SK-N-SH (cell line): ENCODE measurements at regions not wholly inside any gene's neighbourhood (a gene's known extent, or its start where the extent isn't known, plus 50 kb on each side); places are given as distances from the start of the nearest gene placed in this dataset.

Source experiments
- FOSL2 ChIP-seq: IDR thresholded peaks from 2 replicates; pipeline ENCODE4 v1.4.0; 2012; ENCODE audit warnings: low read depth, mild to moderate bottlenecking, moderate library complexity, borderline replicate concordance
- SMC3 ChIP-seq: IDR thresholded peaks from 2 replicates; pipeline ENCODE4 v1.6.1; 2012; ENCODE audit warnings: low read depth, low read length, improper control_type of control experiment
- TF ChIP-seq, protein P1 (sequence below): fragments of 200-600 bp; sonication (generic); IDR thresholded peaks from 2 replicates; pipeline ENCODE4 v1.6.1; 2017; ENCODE audit warnings: antibody characterized with exemption, mild to moderate bottlenecking, moderate library complexity

- TF ChIP-seq, protein P1, sequence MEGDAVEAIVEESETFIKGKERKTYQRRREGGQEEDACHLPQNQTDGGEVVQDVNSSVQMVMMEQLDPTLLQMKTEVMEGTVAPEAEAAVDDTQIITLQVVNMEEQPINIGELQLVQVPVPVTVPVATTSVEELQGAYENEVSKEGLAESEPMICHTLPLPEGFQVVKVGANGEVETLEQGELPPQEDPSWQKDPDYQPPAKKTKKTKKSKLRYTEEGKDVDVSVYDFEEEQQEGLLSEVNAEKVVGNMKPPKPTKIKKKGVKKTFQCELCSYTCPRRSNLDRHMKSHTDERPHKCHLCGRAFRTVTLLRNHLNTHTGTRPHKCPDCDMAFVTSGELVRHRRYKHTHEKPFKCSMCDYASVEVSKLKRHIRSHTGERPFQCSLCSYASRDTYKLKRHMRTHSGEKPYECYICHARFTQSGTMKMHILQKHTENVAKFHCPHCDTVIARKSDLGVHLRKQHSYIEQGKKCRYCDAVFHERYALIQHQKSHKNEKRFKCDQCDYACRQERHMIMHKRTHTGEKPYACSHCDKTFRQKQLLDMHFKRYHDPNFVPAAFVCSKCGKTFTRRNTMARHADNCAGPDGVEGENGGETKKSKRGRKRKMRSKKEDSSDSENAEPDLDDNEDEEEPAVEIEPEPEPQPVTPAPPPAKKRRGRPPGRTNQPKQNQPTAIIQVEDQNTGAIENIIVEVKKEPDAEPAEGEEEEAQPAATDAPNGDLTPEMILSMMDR, result no peak
- no peak for TF ChIP-seq FOSL2
- no peak for TF ChIP-seq SMC3
Observed at GRCh38 chr3:89533275-89533674, 425.9 kb downstream of the EPHA3 start.
